ENCODE measurements at regions not wholly inside any gene's neighbourhood (a gene's known extent, or its start where the extent isn't known, plus 50 kb on each side); places are given as distances from the start of the nearest gene placed in this dataset.

- TF ChIP-seq CTCF (IDR thresholded peaks at IDR 0.05) = no peak
These were observed 166.1 kb upstream of the POU1F1 start for GRCh38 chr3:87442470-87442869.

GRCh38 chr3:87437765-87438164 lies 161.4 kb upstream of the POU1F1 start:
- H3K36me3 Mint-ChIP-seq (ENCODE audit: low read depth) = no peaks in the 10 kb centered on the region
- POLR2A ChIA-PET = no interaction called here
- DNase-seq (no peak), ATAC-seq (ENCODE audit: poor library complexity) (no peak)
- H3K27me3 Mint-ChIP-seq = no peaks in the 10 kb centered on the region
- Histone ChIP-seq H3K27ac (ENCODE audit: low read depth in 1 of 2, low read length in 2 of 2) (no peak overlapping the region), H3K4me3 (ENCODE audit: low read length) (no peak overlapping the region), H3K36me3 (ENCODE audit: insufficient read depth, low read length) (no peaks in the 10 kb centered on the region), H3K4me1 (ENCODE audit: insufficient read depth, low read length) (no peaks in the 10 kb centered on the region), H3K27me3 (ENCODE audit: control insufficient read depth in 1 of 2, insufficient read depth in 2 of 2, low read length in 2 of 2) (no peaks in the 10 kb centered on the region), H3K9me3 (ENCODE audit: control insufficient read depth in 1 of 2, insufficient read depth in 1 of 2, low read length in 2 of 2) (no peaks in the 10 kb centered on the region)
- peaks cover 5% of the 10 kb centered on the region for H3K4me1 Mint-ChIP-seq (ENCODE audit: low read depth)
- CTCF ChIA-PET = no interaction called here
- TF ChIP-seq CTCF (IDR thresholded peaks at IDR 0.05) = no peak
- intact Hi-C loops (cut with DNase I, micrococcal nuclease) = no loop called here
- no peak overlapping the region for H3K4me3 Mint-ChIP-seq
- no peaks in the 10 kb centered on the region for H3K9me3 Mint-ChIP-seq
- H3K27ac Mint-ChIP-seq = no peak overlapping the region

More at GRCh38 chr3:87442470-87442869, 166.1 kb upstream of the POU1F1 start:
- Histone ChIP-seq H3K9me3 (ENCODE audit: control insufficient read depth in 1 of 2, insufficient read depth in 1 of 2, low read length in 2 of 2) (no peaks in the 10 kb centered on the region), H3K4me1 (ENCODE audit: insufficient read depth, low read length) (no peaks in the 10 kb centered on the region), H3K27ac (ENCODE audit: low read depth in 1 of 2, low read length in 2 of 2) (no peak overlapping the region), H3K27me3 (ENCODE audit: control insufficient read depth in 1 of 2, insufficient read depth in 2 of 2, low read length in 2 of 2) (no peaks in the 10 kb centered on the region), H3K4me3 (ENCODE audit: low read length) (no peak overlapping the region), H3K36me3 (ENCODE audit: insufficient read depth, low read length) (no peaks in the 10 kb centered on the region)
- H3K4me1 Mint-ChIP-seq (ENCODE audit: low read depth) = peaks cover 5% of the 10 kb centered on the region
- ChIA-PET POLR2A (no interaction called here), CTCF (no interaction called here)
- no peak for ATAC-seq (ENCODE audit: poor library complexity)
- intact Hi-C loops (cut with DNase I, micrococcal nuclease) = no loop called here
- H3K9me3 Mint-ChIP-seq = peaks cover 4% of the 10 kb centered on the region
- no peak overlapping the region for H3K4me3 Mint-ChIP-seq
- no peak overlapping the region for H3K27ac Mint-ChIP-seq
- DNase-seq = no peak
- no peaks in the 10 kb centered on the region for H3K36me3 Mint-ChIP-seq (ENCODE audit: low read depth)
- H3K27me3 Mint-ChIP-seq = no peaks in the 10 kb centered on the region

- Mint-ChIP-seq H3K36me3 (ENCODE audit: low read depth) (no peaks in the 10 kb centered on the region), H3K9me3 (no peaks in the 10 kb centered on the region), H3K27me3 (no peaks in the 10 kb centered on the region), H3K4me3 (no peak overlapping the region), H3K27ac (no peak overlapping the region), H3K4me1 (ENCODE audit: low read depth) (peaks cover 5% of the 10 kb centered on the region)
- no peak for DNase-seq
- no peak overlapping the region for H3K27ac ChIP-seq (ENCODE audit: low read depth in 1 of 2, low read length in 2 of 2)
- POLR2A ChIA-PET = no interaction called here
- intact Hi-C loops (cut with DNase I, micrococcal nuclease) = no loop called here
- TF ChIP-seq CTCF (IDR thresholded peaks at IDR 0.05) = no peak
- no peaks in the 10 kb centered on the region for H3K36me3 ChIP-seq (ENCODE audit: insufficient read depth, low read length)
- CTCF ChIA-PET = no interaction called here
- no peaks in the 10 kb centered on the region for H3K4me1 ChIP-seq (ENCODE audit: insufficient read depth, low read length)
- H3K27me3 ChIP-seq (ENCODE audit: control insufficient read depth in 1 of 2, insufficient read depth in 2 of 2, low read length in 2 of 2) = no peaks in the 10 kb centered on the region
- ATAC-seq (ENCODE audit: poor library complexity) = no peak
- no peak overlapping the region for H3K4me3 ChIP-seq (ENCODE audit: low read length)
- no peaks in the 10 kb centered on the region for H3K9me3 ChIP-seq (ENCODE audit: control insufficient read depth in 1 of 2, insufficient read depth in 1 of 2, low read length in 2 of 2)
These were observed 160.6 kb upstream of the POU1F1 start for GRCh38 chr3:87436781-87437543.

Measured in CD4-positive, alpha-beta T cell (primary cell).